GM18507 (cell line): ENCODE measurements at regions not wholly inside any gene's neighbourhood (a gene's known extent, or its start where the extent isn't known, plus 50 kb on each side); places are given as distances from the start of the nearest gene placed in this dataset.

Source experiments
- DNase-seq: peaks from one replicate; pipeline ENCODE4 v3.0.0; 2011; ENCODE audit warnings: low read depth; ENCODE audit not compliant: insufficient read length; ENCODE audit errors: extremely low spot score
- FAIRE-seq: peaks from 2 replicates; lab custom pipeline; 2011; peaks lifted over from hg19 to GRCh38; lab: Jason Lieb, UNC

GRCh38 chr21:16968436-16968835 lies 544.4 kb upstream of the CXADR start:
- no peak for FAIRE-seq
- no peak for DNase-seq

GRCh38 chr21:16969636-16970035 lies 543.2 kb upstream of the CXADR start:
- FAIRE-seq (no peak), DNase-seq (no peak)

GRCh38 chr21:16974060-16974459 lies 538.8 kb upstream of the CXADR start:
- DNase-seq (no peak), FAIRE-seq (no peak)

GRCh38 chr21:16976193-16976592 lies 536.6 kb upstream of the CXADR start:
- FAIRE-seq (no peak), DNase-seq (no peak)

- FAIRE-seq = no peak
- DNase-seq = no peak
Measured at GRCh38 chr21:16978309-16978895, 534.4 kb upstream of the CXADR start.

- no peak for DNase-seq
- no peak for FAIRE-seq
Measured at GRCh38 chr21:16979574-16979973, 533.3 kb upstream of the CXADR start.

- no peak for FAIRE-seq
Measured at GRCh38 chr21:16983420-16983819, 529.4 kb upstream of the CXADR start.

GRCh38 chr21:16992448-16992847 lies 520.4 kb upstream of the CXADR start:
- no peak for FAIRE-seq
- DNase-seq = no peak

More at GRCh38 chr21:16983420-16983819, 529.4 kb upstream of the CXADR start:
- DNase-seq = no peak

GRCh38 chr21:16993416-16994038 lies 519.3 kb upstream of the CXADR start:
- FAIRE-seq (no peak), DNase-seq (no peak)

GRCh38 chr21:17002594-17003257 lies 510.1 kb upstream of the CXADR start:
- FAIRE-seq (no peak), DNase-seq (no peak)

GRCh38 chr21:17003258-17003615 lies 509.6 kb upstream of the CXADR start:
- no peak for DNase-seq
- no peak for FAIRE-seq

- FAIRE-seq (no peak), DNase-seq (no peak)
Measured at GRCh38 chr21:17003763-17004373, 509.0 kb upstream of the CXADR start.

- FAIRE-seq = no peak
Measured at GRCh38 chr21:17032141-17032655, 480.6 kb upstream of the CXADR start.

GRCh38 chr21:17044696-17045095 lies 468.1 kb upstream of the CXADR start:
- FAIRE-seq = no peak

More at GRCh38 chr21:17032141-17032655, 480.6 kb upstream of the CXADR start:
- no peak for DNase-seq

GRCh38 chr21:17045214-17045853 lies 467.5 kb upstream of the CXADR start:
- DNase-seq = no peak
- no peak for FAIRE-seq

More at GRCh38 chr21:17044696-17045095, 468.1 kb upstream of the CXADR start:
- no peak for DNase-seq

- FAIRE-seq = no peak
- DNase-seq = no peak
Measured at GRCh38 chr21:17048974-17049373, 463.9 kb upstream of the CXADR start.

GRCh38 chr21:17050156-17050555 lies 462.7 kb upstream of the CXADR start:
- no peak for DNase-seq
- no peak for FAIRE-seq

GRCh38 chr21:17050646-17051045 lies 462.2 kb upstream of the CXADR start:
- no peak for FAIRE-seq
- no peak for DNase-seq

GRCh38 chr21:17051054-17051453 lies 461.8 kb upstream of the CXADR start:
- DNase-seq (no peak), FAIRE-seq (no peak)

- FAIRE-seq (no peak), DNase-seq (no peak)
Measured at GRCh38 chr21:17053321-17053720, 459.5 kb upstream of the CXADR start.
